Stomach (tissue), 4 donors: ENCODE measurements at regions not wholly inside any gene's neighbourhood (a gene's known extent, or its start where the extent isn't known, plus 50 kb on each side); places are given as distances from the start of the nearest gene placed in this dataset.

Experiments
- CTCF ChIP-seq, 7 experiments: fragments of 450-650 bp in 4 of 7; fragments of 200-600 bp in 3 of 7; sonication (generic) in 3 of 7; IDR thresholded peaks; one replicate each; pipeline ENCODE4 v1.5.1; 2016 to 2019; ENCODE audit warnings: antibody characterized with exemption in 7 of 7, control low read depth in 2 of 7, mild to moderate bottlenecking in 1 of 7
- EP300 ChIP-seq: sonication (generic); formaldehyde crosslinking; IDR thresholded peaks from one replicate; pipeline ENCODE4 v1.6.1; 2017; ENCODE audit warnings: antibody characterized with exemption

- TF ChIP-seq CTCF (IDR thresholded peaks at IDR 0.05) (no peak), EP300 (no peak)
Observed at GRCh38 chr10:63836666-63837442, 315.7 kb downstream of the REEP3 start.
